Liver (tissue), 8 donors: ENCODE measurements at regions not wholly inside any gene's neighbourhood (a gene's known extent, or its start where the extent isn't known, plus 50 kb on each side); places are given as distances from the start of the nearest gene placed in this dataset.

Source experiments
- DNase-seq: peaks from one replicate; pipeline ENCODE4 v3.0.0-alpha.2; 2017; ENCODE audit warnings: low spot score
- H3K27ac ChIP-seq, 2 donors: one replicate each; pipeline ENCODE4 v1.7.0; 2013; ENCODE audit warnings: inconsistent platforms in 2 of 2, low read length in 2 of 2, control low read depth in 1 of 2, low read depth in 1 of 2, mild to moderate bottlenecking in 1 of 2
- H3K27me3 ChIP-seq, 4 donors: one replicate each; pipeline versions ENCODE4 v1.6.1 to v1.7.0; 2013; ENCODE audit warnings: low read length in 3 of 4, inconsistent platforms in 1 of 4, mild to moderate bottlenecking in 1 of 4, moderate library complexity in 1 of 4; ENCODE audit not compliant: control insufficient read depth in 4 of 4, insufficient read depth in 4 of 4
- H3K36me3 ChIP-seq, 4 donors: one replicate each; pipeline versions ENCODE4 v1.6.1 to v1.7.0; 2013; ENCODE audit warnings: low read length in 3 of 4, mild to moderate bottlenecking in 3 of 4, low read depth in 1 of 4, moderate library complexity in 1 of 4; ENCODE audit not compliant: control insufficient read depth in 4 of 4, insufficient read depth in 3 of 4
- H3K4me1 ChIP-seq, 4 donors: one replicate each; pipeline versions ENCODE4 v1.6.1 to v1.7.0; 2013; ENCODE audit warnings: low read length in 3 of 4, mild to moderate bottlenecking in 3 of 4, moderate library complexity in 1 of 4; ENCODE audit not compliant: control insufficient read depth in 4 of 4, insufficient read depth in 4 of 4
- H3K4me3 ChIP-seq, 3 donors: one replicate each; pipeline versions ENCODE4 v1.6.1 to v1.7.0; 2013; ENCODE audit warnings: low read length in 3 of 3, control low read depth in 1 of 3, low read depth in 1 of 3, mild to moderate bottlenecking in 1 of 3
- H3K9ac ChIP-seq, 2 donors: one replicate each; pipeline ENCODE4 v1.7.0; 2013; ENCODE audit warnings: low read length in 2 of 2, mild to moderate bottlenecking in 2 of 2, moderate library complexity in 2 of 2, control low read depth in 1 of 2, low read depth in 1 of 2
- H3K9me3 ChIP-seq, 4 donors: one replicate each; pipeline versions ENCODE4 v1.6.1 to v1.7.0; 2013; ENCODE audit warnings: low read length in 3 of 4; ENCODE audit not compliant: control insufficient read depth in 4 of 4
- EGR1 ChIP-seq, 2 donors: IDR thresholded peaks; 2 replicates each; pipeline ENCODE4 v1.6.1; 2016 to 2018; ENCODE audit warnings: antibody characterized with exemption in 2 of 2, low read depth in 2 of 2
- FOXA1 ChIP-seq: IDR thresholded peaks from 2 replicates; pipeline ENCODE4 v1.6.1; 2016; ENCODE audit warnings: antibody characterized with exemption
- FOXA2 ChIP-seq: IDR thresholded peaks from 2 replicates; pipeline ENCODE4 v1.6.1; 2016; ENCODE audit warnings: antibody characterized with exemption
- GABPA ChIP-seq, 2 donors: IDR thresholded peaks in 1 of 2; conservative IDR thresholded peaks in 1 of 2; 2 replicates each; pipeline ENCODE4 v1.6.1; 2016; ENCODE audit warnings: antibody characterized with exemption in 2 of 2, mild to moderate bottlenecking in 1 of 2, moderate library complexity in 1 of 2
- HNF4A ChIP-seq, 2 donors: conservative IDR thresholded peaks; 2 replicates each; pipeline ENCODE4 v1.6.1; 2016; ENCODE audit warnings: antibody characterized with exemption in 2 of 2, mild to moderate bottlenecking in 2 of 2
- HNF4G ChIP-seq: IDR thresholded peaks from 2 replicates; pipeline ENCODE4 v1.6.1; 2016; ENCODE audit warnings: antibody characterized with exemption
- JUND ChIP-seq, 2 donors: IDR thresholded peaks; 2 replicates each; pipeline ENCODE4 v1.6.1; 2016; ENCODE audit warnings: antibody characterized with exemption in 2 of 2
- MAX ChIP-seq: IDR thresholded peaks from 2 replicates; pipeline ENCODE4 v1.6.1; 2016; ENCODE audit warnings: antibody characterized with exemption
- NR2F2 ChIP-seq: IDR thresholded peaks from 2 replicates; pipeline ENCODE4 v1.6.1; 2016; ENCODE audit warnings: antibody characterized with exemption
- RAD21 ChIP-seq, 2 donors: IDR thresholded peaks; 2 replicates each; pipeline ENCODE4 v1.6.1; 2016; ENCODE audit warnings: antibody characterized with exemption in 2 of 2, mild to moderate bottlenecking in 2 of 2
- RXRA ChIP-seq, 2 donors: IDR thresholded peaks; 2 replicates each; pipeline ENCODE4 v1.6.1; 2017 to 2018; ENCODE audit warnings: antibody characterized with exemption in 2 of 2, mild to moderate bottlenecking in 1 of 2
- TAF1 ChIP-seq: conservative IDR thresholded peaks from 2 replicates; pipeline ENCODE4 v1.6.1; 2016; ENCODE audit warnings: antibody characterized with exemption, mild to moderate bottlenecking
- YY1 ChIP-seq: IDR thresholded peaks from 2 replicates; pipeline ENCODE4 v1.6.1; 2016; ENCODE audit warnings: antibody characterized with exemption, mild to moderate bottlenecking
- ZBTB33 ChIP-seq: IDR thresholded peaks from 2 replicates; pipeline ENCODE4 v1.6.1; 2016; ENCODE audit warnings: antibody characterized with exemption
- WGBS: extraction: QIAGEN DNeasy Blood & Tissue Kit; methylation state at CpG from one replicate; pipeline ENCODE4 v1.1.7; 2013; 5-methylcytosine and 5-hydroxymethylcytosine counted together
- TF ChIP-seq, protein P1 (sequence below): IDR thresholded peaks from 2 replicates; pipeline ENCODE4 v1.6.1; 2016; ENCODE audit warnings: antibody characterized with exemption, mild to moderate bottlenecking
- TF ChIP-seq, protein P2 (sequence below): fragments of 150-350 bp; IDR thresholded peaks from 2 replicates; pipeline ENCODE4 v1.5.1; 2017; ENCODE audit warnings: improper control_type of control experiment, low read depth, low read length; ENCODE audit not compliant: missing input control
- TF ChIP-seq, protein P3 (sequence below): IDR thresholded peaks from 2 replicates; pipeline ENCODE4 v1.6.1; 2016; ENCODE audit warnings: antibody characterized with exemption
- donor health status: healthy.
- donor health status: healthy.
- donor health status: healthy.
- donor health status: healthy.
- donor health status: healthy.

DNA sequence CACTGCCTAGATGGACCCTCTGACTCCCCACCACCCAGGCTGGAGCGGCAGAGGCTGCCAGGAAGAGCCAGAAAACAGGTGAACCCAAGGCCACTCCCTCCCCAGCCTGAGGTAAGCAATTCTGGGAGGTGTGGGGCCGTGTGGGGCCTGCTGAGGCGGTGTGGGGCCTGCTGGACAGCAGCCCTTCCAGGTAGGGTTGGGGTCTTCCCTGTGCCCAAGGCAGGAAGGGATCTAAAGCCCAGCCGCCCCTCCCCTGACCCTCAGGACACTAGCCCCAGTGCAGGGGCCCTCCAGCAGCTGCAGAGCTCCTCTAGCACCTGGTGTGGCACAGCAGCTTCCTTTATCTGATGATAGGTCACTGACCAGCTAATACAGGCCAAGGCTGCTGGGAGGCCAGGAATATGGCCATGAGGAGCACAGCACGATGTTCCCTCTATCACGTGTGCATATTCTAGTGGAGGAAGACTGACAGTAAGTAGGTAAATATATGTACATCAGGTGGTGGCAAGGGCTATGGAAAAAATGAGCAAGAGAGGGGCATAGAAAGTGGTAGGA, 86.9 kb downstream of the IER5 start:
- Histone ChIP-seq H3K27ac (no peak overlapping the region), H3K4me1 (no peaks in the 10 kb centered on the region), H3K4me3 (no peak overlapping the region), H3K9ac (no peak overlapping the region), H3K27me3 (no peaks in the 10 kb centered on the region), H3K36me3 (no peaks in the 10 kb centered on the region), H3K9me3 (peaks cover 0 to 8% (median 4%) of the 10 kb centered on the region in 4 donors)
- TF ChIP-seq ZBTB33 (no peak), RXRA (IDR thresholded peaks at IDR 0.05) (no peak), GABPA (IDR thresholded peaks at IDR 0.05 in 1 of 2, conservative IDR thresholded peaks at IDR 0.05 in 1 of 2) (no peak), FOXA2 (no peak), YY1 (no peak), NR2F2 (no peak), HNF4G (no peak), EGR1 (IDR thresholded peaks at IDR 0.05; ENCODE audit: low read depth in 2 of 2) (no peak), HNF4A (conservative IDR thresholded peaks at IDR 0.05) (no peak), TAF1 (no peak), MAX (no peak), JUND (IDR thresholded peaks at IDR 0.05) (no peak), FOXA1 (no peak), RAD21 (IDR thresholded peaks at IDR 0.05) (no peak)
- TF ChIP-seq, protein P1, sequence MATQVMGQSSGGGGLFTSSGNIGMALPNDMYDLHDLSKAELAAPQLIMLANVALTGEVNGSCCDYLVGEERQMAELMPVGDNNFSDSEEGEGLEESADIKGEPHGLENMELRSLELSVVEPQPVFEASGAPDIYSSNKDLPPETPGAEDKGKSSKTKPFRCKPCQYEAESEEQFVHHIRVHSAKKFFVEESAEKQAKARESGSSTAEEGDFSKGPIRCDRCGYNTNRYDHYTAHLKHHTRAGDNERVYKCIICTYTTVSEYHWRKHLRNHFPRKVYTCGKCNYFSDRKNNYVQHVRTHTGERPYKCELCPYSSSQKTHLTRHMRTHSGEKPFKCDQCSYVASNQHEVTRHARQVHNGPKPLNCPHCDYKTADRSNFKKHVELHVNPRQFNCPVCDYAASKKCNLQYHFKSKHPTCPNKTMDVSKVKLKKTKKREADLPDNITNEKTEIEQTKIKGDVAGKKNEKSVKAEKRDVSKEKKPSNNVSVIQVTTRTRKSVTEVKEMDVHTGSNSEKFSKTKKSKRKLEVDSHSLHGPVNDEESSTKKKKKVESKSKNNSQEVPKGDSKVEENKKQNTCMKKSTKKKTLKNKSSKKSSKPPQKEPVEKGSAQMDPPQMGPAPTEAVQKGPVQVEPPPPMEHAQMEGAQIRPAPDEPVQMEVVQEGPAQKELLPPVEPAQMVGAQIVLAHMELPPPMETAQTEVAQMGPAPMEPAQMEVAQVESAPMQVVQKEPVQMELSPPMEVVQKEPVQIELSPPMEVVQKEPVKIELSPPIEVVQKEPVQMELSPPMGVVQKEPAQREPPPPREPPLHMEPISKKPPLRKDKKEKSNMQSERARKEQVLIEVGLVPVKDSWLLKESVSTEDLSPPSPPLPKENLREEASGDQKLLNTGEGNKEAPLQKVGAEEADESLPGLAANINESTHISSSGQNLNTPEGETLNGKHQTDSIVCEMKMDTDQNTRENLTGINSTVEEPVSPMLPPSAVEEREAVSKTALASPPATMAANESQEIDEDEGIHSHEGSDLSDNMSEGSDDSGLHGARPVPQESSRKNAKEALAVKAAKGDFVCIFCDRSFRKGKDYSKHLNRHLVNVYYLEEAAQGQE: no peak
- TF ChIP-seq, protein P2, sequence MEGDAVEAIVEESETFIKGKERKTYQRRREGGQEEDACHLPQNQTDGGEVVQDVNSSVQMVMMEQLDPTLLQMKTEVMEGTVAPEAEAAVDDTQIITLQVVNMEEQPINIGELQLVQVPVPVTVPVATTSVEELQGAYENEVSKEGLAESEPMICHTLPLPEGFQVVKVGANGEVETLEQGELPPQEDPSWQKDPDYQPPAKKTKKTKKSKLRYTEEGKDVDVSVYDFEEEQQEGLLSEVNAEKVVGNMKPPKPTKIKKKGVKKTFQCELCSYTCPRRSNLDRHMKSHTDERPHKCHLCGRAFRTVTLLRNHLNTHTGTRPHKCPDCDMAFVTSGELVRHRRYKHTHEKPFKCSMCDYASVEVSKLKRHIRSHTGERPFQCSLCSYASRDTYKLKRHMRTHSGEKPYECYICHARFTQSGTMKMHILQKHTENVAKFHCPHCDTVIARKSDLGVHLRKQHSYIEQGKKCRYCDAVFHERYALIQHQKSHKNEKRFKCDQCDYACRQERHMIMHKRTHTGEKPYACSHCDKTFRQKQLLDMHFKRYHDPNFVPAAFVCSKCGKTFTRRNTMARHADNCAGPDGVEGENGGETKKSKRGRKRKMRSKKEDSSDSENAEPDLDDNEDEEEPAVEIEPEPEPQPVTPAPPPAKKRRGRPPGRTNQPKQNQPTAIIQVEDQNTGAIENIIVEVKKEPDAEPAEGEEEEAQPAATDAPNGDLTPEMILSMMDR: no peak
- TF ChIP-seq, protein P3, sequence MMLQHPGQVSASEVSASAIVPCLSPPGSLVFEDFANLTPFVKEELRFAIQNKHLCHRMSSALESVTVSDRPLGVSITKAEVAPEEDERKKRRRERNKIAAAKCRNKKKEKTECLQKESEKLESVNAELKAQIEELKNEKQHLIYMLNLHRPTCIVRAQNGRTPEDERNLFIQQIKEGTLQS: no peak
- 84% methylated on average over 6 of the region's 6 CpGs for WGBS
- no peak for DNase-seq
